ENCODE measurements at regions not wholly inside any gene's neighbourhood (a gene's known extent, or its start where the extent isn't known, plus 50 kb on each side); places are given as distances from the start of the nearest gene placed in this dataset.

DNA sequence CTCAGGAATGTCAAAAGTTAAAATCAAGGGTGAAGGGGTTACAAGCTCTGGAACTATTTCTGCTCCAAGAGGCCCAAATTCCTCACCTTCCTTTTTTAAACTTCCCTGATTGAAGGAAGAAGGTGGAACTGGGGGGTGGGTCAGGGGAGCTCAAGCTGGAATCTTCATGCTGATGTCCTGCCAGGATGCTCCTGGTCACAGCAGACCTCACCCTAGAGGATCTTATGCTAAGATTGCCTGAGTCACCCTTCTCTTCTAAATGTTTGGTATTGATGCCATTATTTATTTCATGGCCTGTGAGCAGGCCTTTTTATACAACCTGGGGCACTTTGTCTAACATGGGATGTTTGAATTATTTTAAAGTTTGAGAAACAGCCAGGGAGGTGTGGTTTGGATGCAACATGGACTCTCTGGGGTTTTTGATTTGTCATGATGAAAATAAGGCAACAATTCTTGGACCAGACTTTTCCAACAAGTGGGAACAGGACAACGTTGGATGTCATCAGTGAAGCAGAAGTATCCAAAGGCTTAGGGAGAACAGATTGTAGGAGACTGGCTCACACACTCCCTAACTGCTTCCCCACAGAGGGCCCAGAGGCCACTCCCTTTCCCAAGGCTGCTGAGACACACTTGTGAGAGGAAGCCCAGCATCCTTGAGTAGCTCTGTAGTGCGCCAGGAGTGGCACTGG lies 420.2 kb upstream of the MEX3C start:
- TF ChIP-seq, protein P1, sequence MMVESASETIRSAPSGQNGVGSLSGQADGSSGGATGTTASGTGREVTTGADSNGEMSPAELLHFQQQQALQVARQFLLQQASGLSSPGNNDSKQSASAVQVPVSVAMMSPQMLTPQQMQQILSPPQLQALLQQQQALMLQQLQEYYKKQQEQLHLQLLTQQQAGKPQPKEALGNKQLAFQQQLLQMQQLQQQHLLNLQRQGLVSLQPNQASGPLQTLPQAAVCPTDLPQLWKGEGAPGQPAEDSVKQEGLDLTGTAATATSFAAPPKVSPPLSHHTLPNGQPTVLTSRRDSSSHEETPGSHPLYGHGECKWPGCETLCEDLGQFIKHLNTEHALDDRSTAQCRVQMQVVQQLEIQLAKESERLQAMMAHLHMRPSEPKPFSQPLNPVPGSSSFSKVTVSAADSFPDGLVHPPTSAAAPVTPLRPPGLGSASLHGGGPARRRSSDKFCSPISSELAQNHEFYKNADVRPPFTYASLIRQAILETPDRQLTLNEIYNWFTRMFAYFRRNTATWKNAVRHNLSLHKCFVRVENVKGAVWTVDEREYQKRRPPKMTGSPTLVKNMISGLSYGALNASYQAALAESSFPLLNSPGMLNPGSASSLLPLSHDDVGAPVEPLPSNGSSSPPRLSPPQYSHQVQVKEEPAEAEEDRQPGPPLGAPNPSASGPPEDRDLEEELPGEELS (CRISPR knock-in tag; IDR thresholded peaks at IDR 0.05), result no peak
- TF ChIP-seq ZNF20 (CRISPR knock-in tag; IDR thresholded peaks at IDR 0.05), result no peak
- no peak for TF ChIP-seq RFX5 (IDR thresholded peaks at IDR 0.05; ENCODE audit: low read depth, low read length)
- TF ChIP-seq MXI1 (IDR thresholded peaks at IDR 0.05; ENCODE audit: borderline replicate concordance, low read depth, low read length), result no peak
- TF ChIP-seq NR2C2 (CRISPR knock-in tag; IDR thresholded peaks at IDR 0.05; ENCODE audit: borderline replicate concordance), result no peak
- TF ChIP-seq, protein P2, sequence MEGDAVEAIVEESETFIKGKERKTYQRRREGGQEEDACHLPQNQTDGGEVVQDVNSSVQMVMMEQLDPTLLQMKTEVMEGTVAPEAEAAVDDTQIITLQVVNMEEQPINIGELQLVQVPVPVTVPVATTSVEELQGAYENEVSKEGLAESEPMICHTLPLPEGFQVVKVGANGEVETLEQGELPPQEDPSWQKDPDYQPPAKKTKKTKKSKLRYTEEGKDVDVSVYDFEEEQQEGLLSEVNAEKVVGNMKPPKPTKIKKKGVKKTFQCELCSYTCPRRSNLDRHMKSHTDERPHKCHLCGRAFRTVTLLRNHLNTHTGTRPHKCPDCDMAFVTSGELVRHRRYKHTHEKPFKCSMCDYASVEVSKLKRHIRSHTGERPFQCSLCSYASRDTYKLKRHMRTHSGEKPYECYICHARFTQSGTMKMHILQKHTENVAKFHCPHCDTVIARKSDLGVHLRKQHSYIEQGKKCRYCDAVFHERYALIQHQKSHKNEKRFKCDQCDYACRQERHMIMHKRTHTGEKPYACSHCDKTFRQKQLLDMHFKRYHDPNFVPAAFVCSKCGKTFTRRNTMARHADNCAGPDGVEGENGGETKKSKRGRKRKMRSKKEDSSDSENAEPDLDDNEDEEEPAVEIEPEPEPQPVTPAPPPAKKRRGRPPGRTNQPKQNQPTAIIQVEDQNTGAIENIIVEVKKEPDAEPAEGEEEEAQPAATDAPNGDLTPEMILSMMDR (CRISPR knock-in tag; IDR thresholded peaks at IDR 0.05), result no peak
- TF ChIP-seq, protein P3, sequence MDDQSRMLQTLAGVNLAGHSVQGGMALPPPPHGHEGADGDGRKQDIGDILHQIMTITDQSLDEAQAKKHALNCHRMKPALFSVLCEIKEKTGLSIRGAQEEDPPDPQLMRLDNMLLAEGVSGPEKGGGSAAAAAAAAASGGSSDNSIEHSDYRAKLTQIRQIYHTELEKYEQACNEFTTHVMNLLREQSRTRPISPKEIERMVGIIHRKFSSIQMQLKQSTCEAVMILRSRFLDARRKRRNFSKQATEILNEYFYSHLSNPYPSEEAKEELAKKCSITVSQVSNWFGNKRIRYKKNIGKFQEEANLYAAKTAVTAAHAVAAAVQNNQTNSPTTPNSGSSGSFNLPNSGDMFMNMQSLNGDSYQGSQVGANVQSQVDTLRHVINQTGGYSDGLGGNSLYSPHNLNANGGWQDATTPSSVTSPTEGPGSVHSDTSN (CRISPR knock-in tag; IDR thresholded peaks at IDR 0.05; ENCODE audit: borderline replicate concordance), result no peak
- no peak for TF ChIP-seq ZNF703 (CRISPR knock-in tag; IDR thresholded peaks at IDR 0.05; ENCODE audit: borderline replicate concordance)
- TF ChIP-seq ASH2L (IDR thresholded peaks at IDR 0.05; ENCODE audit: insufficient read length, low read depth, low read length), result no peak
- no peak for TF ChIP-seq EZH2 (conservative IDR thresholded peaks at IDR 0.05; ENCODE audit: low read depth, low read length)
- TF ChIP-seq, protein P4, sequence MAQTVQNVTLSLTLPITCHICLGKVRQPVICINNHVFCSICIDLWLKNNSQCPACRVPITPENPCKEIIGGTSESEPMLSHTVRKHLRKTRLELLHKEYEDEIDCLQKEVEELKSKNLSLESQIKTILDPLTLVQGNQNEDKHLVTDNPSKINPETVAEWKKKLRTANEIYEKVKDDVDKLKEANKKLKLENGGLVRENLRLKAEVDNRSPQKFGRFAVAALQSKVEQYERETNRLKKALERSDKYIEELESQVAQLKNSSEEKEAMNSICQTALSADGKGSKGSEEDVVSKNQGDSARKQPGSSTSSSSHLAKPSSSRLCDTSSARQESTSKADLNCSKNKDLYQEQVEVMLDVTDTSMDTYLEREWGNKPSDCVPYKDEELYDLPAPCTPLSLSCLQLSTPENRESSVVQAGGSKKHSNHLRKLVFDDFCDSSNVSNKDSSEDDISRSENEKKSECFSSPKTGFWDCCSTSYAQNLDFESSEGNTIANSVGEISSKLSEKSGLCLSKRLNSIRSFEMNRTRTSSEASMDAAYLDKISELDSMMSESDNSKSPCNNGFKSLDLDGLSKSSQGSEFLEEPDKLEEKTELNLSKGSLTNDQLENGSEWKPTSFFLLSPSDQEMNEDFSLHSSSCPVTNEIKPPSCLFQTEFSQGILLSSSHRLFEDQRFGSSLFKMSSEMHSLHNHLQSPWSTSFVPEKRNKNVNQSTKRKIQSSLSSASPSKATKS (CRISPR knock-in tag; IDR thresholded peaks at IDR 0.05), result no peak
- no peak for TF ChIP-seq POLR2A (IDR thresholded peaks at IDR 0.05; ENCODE audit: insufficient read depth in 1 of 2, low read depth in 2 of 2, low read length in 2 of 2)
- TF ChIP-seq ETV6 (CRISPR knock-in tag; conservative IDR thresholded peaks at IDR 0.05), result no peak

Measured in HepG2 (cell line).